ENCODE measurements at regions not wholly inside any gene's neighbourhood (a gene's known extent, or its start where the extent isn't known, plus 50 kb on each side); places are given as distances from the start of the nearest gene placed in this dataset.
"Not testable (repeated sequence)": the region's sequence is repeated elsewhere in the genome, so short reads cannot be mapped to it uniquely, and the experiment has no call there.

DNA sequence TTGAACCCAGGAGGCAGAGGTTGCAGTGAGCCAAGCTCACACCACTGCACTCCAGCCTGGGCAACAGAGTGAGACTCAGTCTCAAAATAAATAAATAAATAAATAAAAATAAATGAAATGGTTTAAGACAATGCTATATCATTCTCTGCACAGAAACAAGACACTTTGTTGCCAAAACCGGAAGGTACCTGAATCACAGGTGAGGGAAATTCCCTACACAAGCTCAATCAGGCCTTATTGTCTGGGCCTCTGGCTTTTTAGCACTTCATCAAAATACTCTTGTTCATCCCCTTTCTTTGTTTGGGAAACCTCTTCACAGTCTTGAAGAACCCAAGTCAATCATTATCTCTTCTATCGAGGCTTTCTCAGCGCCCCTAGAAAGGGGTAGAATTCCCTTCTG is 166.1 kb upstream of the NPSR1 start:
- DNase-seq, result no peak

- DNase-seq, result no peak
Measured at GRCh38 chr7:34493752-34494151, 164.3 kb upstream of the NPSR1 start.

DNA sequence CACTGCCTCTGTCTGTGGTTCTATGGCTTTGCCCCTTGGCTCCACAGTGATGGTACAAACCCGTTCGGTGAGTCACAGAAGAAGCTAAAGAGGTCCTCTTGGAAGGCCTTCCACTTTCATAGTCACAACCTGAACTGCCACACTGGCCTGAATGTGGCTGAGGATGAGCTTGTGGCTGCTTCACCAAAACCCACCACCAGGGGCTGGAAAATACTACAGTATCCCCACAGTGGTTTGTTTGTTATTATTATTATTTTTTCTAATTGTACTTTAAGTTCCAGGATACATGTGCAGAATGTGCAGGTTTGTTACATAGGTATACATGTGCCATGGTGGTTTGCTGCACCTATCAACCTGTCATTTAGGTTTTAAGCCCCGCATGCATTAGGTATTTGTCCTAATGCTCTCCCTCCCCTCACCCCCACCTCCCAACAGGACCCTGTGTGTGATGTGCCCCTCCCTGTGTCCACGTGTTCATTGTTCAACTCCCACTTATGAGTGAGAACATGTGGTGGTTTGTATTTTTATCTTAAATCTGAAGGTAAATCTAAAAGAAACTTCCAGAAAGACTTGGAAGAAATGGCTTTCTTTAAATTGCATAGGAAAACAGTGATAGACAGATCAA is 160.8 kb upstream of the NPSR1 start:
- DNase-seq, result no peak

- no peak for DNase-seq
Measured at GRCh38 chr7:34501156-34501555, 156.9 kb upstream of the NPSR1 start.

DNA sequence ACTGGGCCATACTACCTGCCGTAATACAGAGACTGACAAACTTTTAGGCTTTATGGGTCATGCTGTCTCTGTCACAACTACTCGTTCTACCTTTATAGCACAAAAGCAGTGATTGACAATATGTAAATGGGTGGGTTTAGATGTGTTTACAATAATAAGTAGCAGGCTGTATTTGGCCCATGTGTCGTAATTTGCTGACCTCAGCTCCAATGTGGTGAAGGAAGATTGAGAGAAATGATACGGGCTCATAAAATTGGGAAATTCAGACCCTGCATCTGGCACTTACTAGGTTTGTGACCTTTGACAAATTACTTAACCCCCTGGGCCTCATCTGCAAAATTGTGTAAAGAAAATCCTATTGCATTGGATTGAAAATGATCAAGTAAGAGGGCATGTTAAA is 150.8 kb upstream of the NPSR1 start:
- no peak for DNase-seq

DNA sequence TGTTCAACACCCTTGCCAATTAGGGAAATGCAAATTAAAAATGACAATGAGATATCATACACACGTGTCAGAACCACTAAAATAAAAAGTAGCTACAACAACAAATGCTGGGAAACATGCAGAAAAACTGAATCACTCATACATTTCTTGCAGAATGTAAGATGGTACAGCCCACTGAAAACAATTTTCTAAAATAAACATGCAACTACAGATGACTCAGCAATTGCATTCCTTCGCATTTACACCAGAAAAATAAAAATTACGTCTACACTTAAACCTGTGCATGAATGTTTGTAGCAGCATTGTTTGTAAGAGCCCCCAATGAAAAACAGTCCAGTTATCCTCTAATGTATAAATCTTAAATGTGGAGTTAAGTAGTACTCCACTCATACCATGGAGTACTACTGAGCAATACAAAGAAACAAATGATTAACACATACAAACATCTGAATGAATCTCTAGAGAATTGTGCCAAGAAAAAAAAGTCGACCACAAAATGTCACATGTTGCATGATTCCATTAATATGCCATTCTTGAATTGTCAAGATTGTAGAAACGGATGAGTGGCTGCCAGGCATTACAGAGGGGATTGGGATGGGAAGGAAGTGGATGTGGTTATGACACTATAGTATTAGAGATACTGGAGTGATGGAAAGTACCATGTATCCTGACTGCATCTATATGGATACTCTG is 134.6 kb upstream of the NPSR1 start:
- DNase-seq, result no peak

- DNase-seq, result no peak
Measured at GRCh38 chr7:34530259-34530658, 127.8 kb upstream of the NPSR1 start.

DNA sequence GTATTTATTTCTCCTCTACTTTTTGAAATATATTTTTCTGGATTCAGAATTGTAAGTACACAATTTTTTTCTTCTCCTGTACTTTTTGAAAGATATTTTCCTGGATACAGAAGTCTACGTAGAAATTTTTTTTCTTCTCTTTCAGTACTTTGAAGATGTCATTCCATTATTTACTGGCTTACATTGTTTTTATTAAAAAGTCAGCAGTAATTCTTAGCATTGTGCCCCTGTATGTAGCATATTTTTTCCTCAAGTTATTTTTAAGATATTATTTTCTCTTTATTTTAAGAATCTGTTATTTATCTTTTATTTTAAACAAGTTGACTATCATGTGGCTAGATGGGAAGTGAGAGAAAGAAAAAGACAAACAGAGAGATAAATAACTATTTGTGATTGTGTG is 119.0 kb upstream of the NPSR1 start:
- no peak for DNase-seq

- no peak for DNase-seq
Measured at GRCh38 chr7:34544621-34545020, 113.4 kb upstream of the NPSR1 start.

- DNase-seq, result no peak
Measured at GRCh38 chr7:34550996-34551395, 107.0 kb upstream of the NPSR1 start.

DNA sequence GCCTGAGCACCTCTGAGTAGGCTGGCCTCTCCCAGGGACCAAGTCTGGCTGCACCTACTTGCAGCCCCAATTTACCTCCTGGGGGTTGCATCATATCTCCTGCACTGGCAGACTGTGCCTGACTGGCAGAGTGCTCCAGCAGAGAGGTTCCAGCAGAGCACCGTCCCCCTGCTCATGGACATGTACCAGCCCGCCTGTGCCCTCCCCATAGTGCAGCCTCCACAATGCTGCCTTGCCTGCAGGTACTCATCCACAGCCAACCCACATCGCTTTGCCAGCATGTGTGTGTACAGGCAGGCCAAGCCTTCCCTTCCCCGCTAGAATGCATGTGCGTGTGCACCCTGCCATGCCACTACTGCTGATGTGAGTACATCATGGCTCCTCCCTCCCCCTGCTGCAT is 105.5 kb upstream of the NPSR1 start:
- no peak for DNase-seq

- DNase-seq, result no peak
Measured at GRCh38 chr7:34558022-34558421, 100.0 kb upstream of the NPSR1 start.

GRCh38 chr7:34564091-34564490 is 93.9 kb upstream of the NPSR1 start:
- no peak for DNase-seq

DNA sequence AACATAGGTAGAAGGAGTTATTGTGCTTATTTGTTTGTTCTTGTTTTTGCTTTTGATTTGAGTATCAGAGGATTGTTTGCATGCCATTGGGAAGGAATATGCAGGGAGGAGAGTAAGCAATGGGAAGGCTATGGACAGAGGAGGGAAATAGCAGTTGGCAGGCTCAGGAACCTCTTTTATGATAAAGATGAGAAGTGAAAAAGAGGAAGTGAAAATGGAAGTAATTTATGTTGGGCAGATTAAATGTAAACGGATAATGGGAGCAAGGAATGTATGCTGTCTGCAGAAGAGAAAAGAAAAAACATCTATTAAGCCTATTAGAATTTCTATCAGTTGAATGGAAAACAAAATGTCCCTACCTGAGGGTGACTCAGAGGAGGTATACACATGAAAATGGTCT is 90.1 kb upstream of the NPSR1 start:
- DNase-seq, result no peak

DNA sequence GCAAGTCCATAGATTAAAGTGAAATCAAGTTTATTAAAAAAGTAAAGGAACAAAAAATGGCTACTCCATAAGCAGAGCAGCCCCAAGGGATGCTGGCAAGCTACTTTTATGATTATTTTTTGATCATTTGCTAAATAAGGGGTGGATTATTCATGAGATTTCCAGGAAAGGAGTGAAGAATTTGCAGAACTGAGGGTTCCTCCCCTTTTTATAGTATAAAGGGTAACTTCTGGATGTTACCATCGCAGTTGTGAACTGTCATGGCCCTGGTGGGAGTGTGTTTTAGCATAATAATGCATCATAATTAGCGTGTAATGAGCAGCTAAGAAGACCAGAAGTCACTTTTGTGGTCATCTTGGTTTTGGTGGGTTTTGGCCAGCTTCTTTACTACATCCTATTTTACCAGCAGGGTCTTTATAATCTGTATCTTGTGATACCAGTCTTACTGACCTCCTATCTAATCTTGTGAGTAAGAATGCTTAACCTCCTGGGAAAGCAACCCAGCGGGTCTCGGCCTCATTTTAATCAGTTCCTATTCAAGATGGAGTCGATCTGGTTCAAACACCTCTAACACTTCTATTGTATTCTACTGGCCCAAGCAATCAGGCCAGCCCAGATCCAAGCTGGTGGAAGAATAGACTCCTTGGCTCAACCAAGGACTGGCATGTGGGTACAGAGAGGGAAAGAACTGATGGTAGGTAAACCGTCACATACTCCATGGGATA is 87.9 kb upstream of the NPSR1 start:
- no peak for DNase-seq

GRCh38 chr7:34575006-34575405 is 83.0 kb upstream of the NPSR1 start:
- no peak for DNase-seq

- DNase-seq, result not testable (repeated sequence)
Measured at GRCh38 chr7:34577934-34578333, 80.1 kb upstream of the NPSR1 start.

DNA sequence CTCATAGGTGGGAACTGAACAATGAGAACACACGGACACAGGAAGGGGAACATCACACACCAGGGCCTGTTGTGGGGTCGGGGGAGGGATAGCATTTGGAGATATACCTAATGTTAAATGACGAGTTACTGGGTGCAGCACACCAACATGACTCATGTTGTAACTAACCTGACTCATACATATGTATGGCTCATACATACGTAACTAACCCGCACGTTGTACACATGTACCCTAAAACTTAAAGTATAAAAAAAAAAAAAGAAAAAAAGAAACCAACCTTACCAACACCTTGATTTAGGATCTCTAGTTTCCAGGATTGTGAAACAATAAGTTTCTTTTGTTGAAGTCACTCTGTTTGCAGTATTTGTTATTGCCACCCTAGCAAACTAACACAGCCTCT is 76.3 kb upstream of the NPSR1 start:
- DNase-seq, result not testable (repeated sequence)

GRCh38 chr7:34584526-34584925 is 73.5 kb upstream of the NPSR1 start:
- no peak for DNase-seq

- DNase-seq, result no peak
Measured at GRCh38 chr7:34596887-34597286, 61.1 kb upstream of the NPSR1 start.

- no peak for DNase-seq
Measured at GRCh38 chr7:34603711-34604444, 54.1 kb upstream of the NPSR1 start.
